ENCODE measurements at regions not wholly inside any gene's neighbourhood (a gene's known extent, or its start where the extent isn't known, plus 50 kb on each side); places are given as distances from the start of the nearest gene placed in this dataset.

- Histone ChIP-seq H3K27me3 (ENCODE audit: low read depth) (no peaks in the 10 kb centered on the region), H3K4me1 (no peaks in the 10 kb centered on the region), H3K27ac (no peak overlapping the region), H3K4me3 (no peak overlapping the region), H3K9me3 (no peaks in the 10 kb centered on the region), H3K36me3 (no peaks in the 10 kb centered on the region)
- TF ChIP-seq, protein P1, sequence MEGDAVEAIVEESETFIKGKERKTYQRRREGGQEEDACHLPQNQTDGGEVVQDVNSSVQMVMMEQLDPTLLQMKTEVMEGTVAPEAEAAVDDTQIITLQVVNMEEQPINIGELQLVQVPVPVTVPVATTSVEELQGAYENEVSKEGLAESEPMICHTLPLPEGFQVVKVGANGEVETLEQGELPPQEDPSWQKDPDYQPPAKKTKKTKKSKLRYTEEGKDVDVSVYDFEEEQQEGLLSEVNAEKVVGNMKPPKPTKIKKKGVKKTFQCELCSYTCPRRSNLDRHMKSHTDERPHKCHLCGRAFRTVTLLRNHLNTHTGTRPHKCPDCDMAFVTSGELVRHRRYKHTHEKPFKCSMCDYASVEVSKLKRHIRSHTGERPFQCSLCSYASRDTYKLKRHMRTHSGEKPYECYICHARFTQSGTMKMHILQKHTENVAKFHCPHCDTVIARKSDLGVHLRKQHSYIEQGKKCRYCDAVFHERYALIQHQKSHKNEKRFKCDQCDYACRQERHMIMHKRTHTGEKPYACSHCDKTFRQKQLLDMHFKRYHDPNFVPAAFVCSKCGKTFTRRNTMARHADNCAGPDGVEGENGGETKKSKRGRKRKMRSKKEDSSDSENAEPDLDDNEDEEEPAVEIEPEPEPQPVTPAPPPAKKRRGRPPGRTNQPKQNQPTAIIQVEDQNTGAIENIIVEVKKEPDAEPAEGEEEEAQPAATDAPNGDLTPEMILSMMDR (IDR thresholded peaks at IDR 0.05) = no peak
- DNase-seq = no peak
- ATAC-seq = no peak
- intact Hi-C loops (cut with DNase I) = no loop called here
Measured at GRCh38 chr13:29953542-29953941, 103.1 kb upstream of the UBL3 start.

DNA sequence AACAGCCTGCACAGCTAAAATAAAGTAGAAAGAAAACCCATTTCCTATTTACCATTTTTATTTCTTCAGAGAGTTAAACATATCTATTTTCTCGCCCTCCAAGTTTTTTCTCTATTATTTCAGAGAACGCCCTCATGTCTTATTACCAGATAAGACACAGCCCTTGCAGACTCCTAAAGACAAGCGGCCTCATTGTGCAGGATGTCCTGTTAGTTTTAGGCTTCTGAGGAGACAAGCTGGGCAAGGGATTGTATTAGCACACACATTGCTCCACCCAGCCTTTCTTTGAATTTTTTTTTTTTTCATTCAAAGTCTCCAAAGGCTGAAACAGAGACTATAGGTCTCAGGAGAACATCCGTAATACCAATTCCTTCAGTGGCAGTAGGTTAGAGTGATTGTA, 101.8 kb upstream of the UBL3 start:
- Histone ChIP-seq H3K4me1 (no peaks in the 10 kb centered on the region), H3K27me3 (ENCODE audit: low read depth) (no peaks in the 10 kb centered on the region), H3K27ac (no peak overlapping the region), H3K36me3 (no peaks in the 10 kb centered on the region), H3K9me3 (no peaks in the 10 kb centered on the region), H3K4me3 (no peak overlapping the region)
- intact Hi-C loops (cut with DNase I) = no loop called here
- ATAC-seq (no peak), DNase-seq (no peak)
- TF ChIP-seq, protein P1 (IDR thresholded peaks at IDR 0.05) = no peak

- TF ChIP-seq, protein P1 (IDR thresholded peaks at IDR 0.05) = no peak
- no peaks in the 10 kb centered on the region for H3K27me3 ChIP-seq (ENCODE audit: low read depth)
- no peaks in the 10 kb centered on the region for H3K9me3 ChIP-seq
- DNase-seq (no peak), ATAC-seq (no peak)
- no peaks in the 10 kb centered on the region for H3K36me3 ChIP-seq
- H3K27ac ChIP-seq = no peak overlapping the region
- intact Hi-C loops (cut with DNase I) = no loop called here
- no peak overlapping the region for H3K4me3 ChIP-seq
- H3K4me1 ChIP-seq = no peaks in the 10 kb centered on the region
Measured at GRCh38 chr13:29948791-29949190, 98.4 kb upstream of the UBL3 start.

DNA sequence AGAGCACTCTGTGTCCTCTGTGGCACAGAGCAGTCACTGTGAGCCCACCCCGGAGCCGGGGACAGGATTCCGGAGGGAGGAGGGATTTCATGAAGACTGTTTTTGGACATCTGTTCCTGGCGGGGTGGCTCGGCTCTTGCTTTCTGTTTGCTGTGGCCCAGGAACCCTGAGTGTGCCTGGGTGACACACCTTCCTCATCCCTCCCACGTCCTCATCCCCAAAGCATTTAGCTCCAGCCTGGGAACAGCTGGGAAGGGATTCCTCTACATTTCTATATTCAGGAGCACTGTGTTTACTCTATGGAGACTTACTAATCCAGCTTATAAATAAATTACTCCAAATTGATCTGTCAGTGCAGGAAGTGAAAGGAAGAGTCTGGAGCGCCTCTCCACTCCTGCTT, 97.8 kb upstream of the UBL3 start:
- no peaks in the 10 kb centered on the region for H3K4me1 ChIP-seq
- H3K27me3 ChIP-seq (ENCODE audit: low read depth) = no peaks in the 10 kb centered on the region
- intact Hi-C loops (cut with DNase I) = no loop called here
- no peaks in the 10 kb centered on the region for H3K36me3 ChIP-seq
- no peak overlapping the region for H3K27ac ChIP-seq
- no peak overlapping the region for H3K4me3 ChIP-seq
- DNase-seq (no peak), ATAC-seq (no peak)
- no peaks in the 10 kb centered on the region for H3K9me3 ChIP-seq
- TF ChIP-seq, protein P1 (IDR thresholded peaks at IDR 0.05) = no peak

- ATAC-seq (no peak), DNase-seq (no peak)
- intact Hi-C loops (cut with DNase I) = no loop called here
- no peaks in the 10 kb centered on the region for H3K27me3 ChIP-seq (ENCODE audit: low read depth)
- H3K36me3 ChIP-seq = no peaks in the 10 kb centered on the region
- H3K27ac ChIP-seq = no peak overlapping the region
- H3K9me3 ChIP-seq = no peaks in the 10 kb centered on the region
- TF ChIP-seq, protein P1 (IDR thresholded peaks at IDR 0.05) = no peak
- H3K4me3 ChIP-seq = no peak overlapping the region
- no peaks in the 10 kb centered on the region for H3K4me1 ChIP-seq
Measured at GRCh38 chr13:29947839-29948238, 97.4 kb upstream of the UBL3 start.

DNA sequence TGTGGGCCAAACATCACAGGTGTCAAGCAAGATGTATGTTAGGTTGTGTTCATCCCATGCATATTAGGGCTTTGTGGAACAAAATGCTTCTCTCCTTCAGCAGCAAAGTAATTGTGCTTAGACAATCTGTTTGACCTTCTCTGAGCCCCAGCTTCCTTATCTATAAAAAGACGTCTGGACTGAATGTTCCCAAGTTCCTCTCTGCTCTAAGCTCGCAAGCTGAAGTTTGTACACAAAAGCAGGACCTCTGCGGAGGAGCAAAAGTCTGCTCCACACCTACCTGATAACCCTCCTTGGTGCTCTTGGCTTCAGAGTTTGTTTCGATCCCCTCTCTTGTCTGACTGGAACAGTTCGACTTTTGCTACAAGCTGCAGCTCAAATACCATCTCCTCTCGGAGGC, 95.7 kb upstream of the UBL3 start:
- no peaks in the 10 kb centered on the region for H3K36me3 ChIP-seq
- DNase-seq (no peak), ATAC-seq (no peak)
- H3K9me3 ChIP-seq = no peaks in the 10 kb centered on the region
- TF ChIP-seq, protein P1 (IDR thresholded peaks at IDR 0.05) = no peak
- no peaks in the 10 kb centered on the region for H3K4me1 ChIP-seq
- H3K27me3 ChIP-seq (ENCODE audit: low read depth) = no peaks in the 10 kb centered on the region
- no peak overlapping the region for H3K27ac ChIP-seq
- H3K4me3 ChIP-seq = no peak overlapping the region
- intact Hi-C loops (cut with DNase I) = no loop called here

All from lower lobe of right lung (tissue), 2 donors.